Neural progenitor cell (in vitro differentiated cells): ENCODE measurements at regions not wholly inside any gene's neighbourhood (a gene's known extent, or its start where the extent isn't known, plus 50 kb on each side); places are given as distances from the start of the nearest gene placed in this dataset.

ENCODE experiments used
- DNase-seq: peaks from one replicate; pipeline ENCODE4 v3.0.0-alpha.2; 2016; ENCODE audit warnings: low spot score
- H2AFZ ChIP-seq: fragments of 200-600 bp; sonication (generic); replicated peaks from 2 replicates; pipeline ENCODE4 v1.6.1; 2016; ENCODE audit warnings: antibody characterized with exemption
- H3F3A ChIP-seq: fragments of 200-600 bp; sonication (generic); 2 replicates; pipeline ENCODE4 v1.6.1; 2016; ENCODE audit warnings: antibody characterized with exemption, low read depth
- H3K27ac ChIP-seq: fragments of 200-600 bp; sonication (generic); 2 replicates; pipeline ENCODE4 v1.5.1; 2016; ENCODE audit warnings: mild to moderate bottlenecking
- H3K27me3 ChIP-seq: fragments of 200-600 bp; sonication (generic); 2 replicates; pipeline ENCODE4 v1.6.1; 2016; ENCODE audit warnings: mild to moderate bottlenecking, moderate library complexity
- H3K36me3 ChIP-seq: fragments of 200-600 bp; sonication (generic); 2 replicates; pipeline ENCODE4 v1.5.1; 2016
- H3K4me1 ChIP-seq: fragments of 200-600 bp; sonication (generic); 2 replicates; pipeline ENCODE4 v1.6.1; 2016; ENCODE audit warnings: mixed run types
- H3K4me2 ChIP-seq: fragments of 200-600 bp; sonication (generic); 2 replicates; pipeline ENCODE4 v1.6.1; 2016
- H3K4me3 ChIP-seq: fragments of 200-600 bp; sonication (generic); 2 replicates; pipeline ENCODE4 v1.5.1; 2016
- H3K79me2 ChIP-seq: fragments of 200-600 bp; sonication (generic); 2 replicates; pipeline ENCODE4 v1.6.1; 2016; ENCODE audit warnings: low read depth
- H3K9ac ChIP-seq: fragments of 200-600 bp; sonication (generic); 2 replicates; pipeline ENCODE4 v1.6.1; 2016
- H3K9me3 ChIP-seq: fragments of 200-600 bp; sonication (generic); 2 replicates; pipeline ENCODE4 v1.5.1; 2016; ENCODE audit warnings: low read depth
- H4K20me1 ChIP-seq: fragments of 200-600 bp; sonication (generic); 2 replicates; pipeline ENCODE4 v1.6.1; 2016; ENCODE audit warnings: low read depth
- H3K27ac Mint-ChIP-seq: 3 replicates; pipeline ENCODE4 v1.8.0; 2021; ENCODE audit warnings: mixed read lengths
- H3K27me3 Mint-ChIP-seq: 2 replicates; pipeline ENCODE4 v1.8.0; 2022; ENCODE audit warnings: low read depth, mild to moderate bottlenecking, inconsistent platforms, moderate library complexity, mixed read lengths; ENCODE audit not compliant: insufficient read depth
- H3K36me3 Mint-ChIP-seq: 3 replicates; pipeline ENCODE4 v1.8.0; 2021; ENCODE audit warnings: mixed read lengths
- H3K4me1 Mint-ChIP-seq: 3 replicates; pipeline ENCODE4 v1.8.0; 2021; ENCODE audit warnings: mixed read lengths
- H3K4me3 Mint-ChIP-seq: 3 replicates; pipeline ENCODE4 v1.8.0; 2021; ENCODE audit warnings: mild to moderate bottlenecking, moderate library complexity, mixed read lengths
- H3K9me3 Mint-ChIP-seq: 3 replicates; pipeline ENCODE4 v1.8.0; 2020; ENCODE audit warnings: mixed read lengths
- CTCF ChIP-seq: fragments of 200-600 bp; sonication (generic); IDR thresholded peaks from 2 replicates; pipeline ENCODE4 v1.5.1; 2017; ENCODE audit warnings: antibody characterized with exemption, mild to moderate bottlenecking
- EZH2 ChIP-seq: fragments of 200-600 bp; sonication (generic); IDR thresholded peaks from 2 replicates; pipeline ENCODE4 v1.6.1; 2017; ENCODE audit warnings: antibody characterized with exemption, mild to moderate bottlenecking, moderate library complexity
- EZH2phosphoT487 ChIP-seq: fragments of 200-600 bp; sonication (generic); IDR thresholded peaks from 2 replicates; pipeline ENCODE4 v1.6.1; 2017; ENCODE audit warnings: antibody characterized with exemption

GRCh38 chrX:100089724-100090123 lies 320.3 kb downstream of the PCDH19 start:
- H3K27ac ChIP-seq: no peak overlapping the region
- H3K79me2 ChIP-seq: no peaks in the 10 kb centered on the region
- no peak overlapping the region for H3K9ac ChIP-seq
- no peak for TF ChIP-seq EZH2phosphoT487
- H3K4me1 ChIP-seq: no peaks in the 10 kb centered on the region
- H3K4me3 ChIP-seq: no peak overlapping the region
- peaks cover 15% of the 10 kb centered on the region for H3K9me3 ChIP-seq
- no peaks in the 10 kb centered on the region for H4K20me1 ChIP-seq
- H3K4me3 Mint-ChIP-seq: no peak overlapping the region
- H3K9me3 Mint-ChIP-seq: peaks cover 24% of the 10 kb centered on the region
- no peaks in the 10 kb centered on the region for H3K27me3 Mint-ChIP-seq
- no peak overlapping the region for H2AFZ ChIP-seq
- H3K36me3 ChIP-seq: no peaks in the 10 kb centered on the region
- no peaks in the 10 kb centered on the region for H3K36me3 Mint-ChIP-seq
- H3K4me2 ChIP-seq: no peak overlapping the region
- H3K27me3 ChIP-seq: no peaks in the 10 kb centered on the region
- H3F3A ChIP-seq: no peaks in the 10 kb centered on the region
- H3K4me1 Mint-ChIP-seq: no peaks in the 10 kb centered on the region
- no peak overlapping the region for H3K27ac Mint-ChIP-seq
- no peak for DNase-seq

- H3K9me3 ChIP-seq: peaks cover 15% of the 10 kb centered on the region
- H3K4me3 ChIP-seq: no peak overlapping the region
- H3K4me2 ChIP-seq: no peak overlapping the region
- Mint-ChIP-seq H3K36me3 (no peaks in the 10 kb centered on the region), H3K4me3 (no peak overlapping the region), H3K4me1 (peaks cover 19% of the 10 kb centered on the region), H3K27me3 (no peaks in the 10 kb centered on the region), H3K9me3 (peaks cover 8% of the 10 kb centered on the region), H3K27ac (no peak overlapping the region)
- peaks cover 11% of the 10 kb centered on the region for H3K4me1 ChIP-seq
- no peaks in the 10 kb centered on the region for H3K79me2 ChIP-seq
- H4K20me1 ChIP-seq: no peaks in the 10 kb centered on the region
- TF ChIP-seq EZH2 (no peak), CTCF (no peak), EZH2phosphoT487 (no peak)
- H3K27ac ChIP-seq: no peak overlapping the region
- no peak for DNase-seq
- H3K9ac ChIP-seq: no peak overlapping the region
- H2AFZ ChIP-seq: no peak overlapping the region
- H3F3A ChIP-seq: peaks cover 12% of the 10 kb centered on the region
- H3K27me3 ChIP-seq: no peaks in the 10 kb centered on the region
- H3K36me3 ChIP-seq: no peaks in the 10 kb centered on the region
Observed at GRCh38 chrX:100085846-100086245, 324.2 kb downstream of the PCDH19 start.

- H3K9me3 Mint-ChIP-seq: peaks cover 10% of the 10 kb centered on the region
- no peaks in the 10 kb centered on the region for H3K36me3 Mint-ChIP-seq
- TF ChIP-seq EZH2phosphoT487 (no peak), CTCF (no peak), EZH2 (no peak)
- H3K27me3 Mint-ChIP-seq: no peaks in the 10 kb centered on the region
- H4K20me1 ChIP-seq: no peaks in the 10 kb centered on the region
- H3K27ac ChIP-seq: peak overlapping the region; percentile 66
- peak overlapping the region; percentile 58 for H3K4me2 ChIP-seq
- no peak overlapping the region for H3K9ac ChIP-seq
- no peak overlapping the region for H2AFZ ChIP-seq
- H3K4me3 Mint-ChIP-seq: no peak overlapping the region
- H3K4me3 ChIP-seq: no peak overlapping the region
- no peaks in the 10 kb centered on the region for H3K79me2 ChIP-seq
- no peaks in the 10 kb centered on the region for H3K27me3 ChIP-seq
- H3F3A ChIP-seq: peaks cover 12% of the 10 kb centered on the region
- no peak overlapping the region for H3K27ac Mint-ChIP-seq
- DNase-seq: peak; percentile 80
- H3K4me1 ChIP-seq: peaks cover 11% of the 10 kb centered on the region
- H3K4me1 Mint-ChIP-seq: peaks cover 22% of the 10 kb centered on the region
- H3K9me3 ChIP-seq: peaks cover 15% of the 10 kb centered on the region
- H3K36me3 ChIP-seq: no peaks in the 10 kb centered on the region
Observed at GRCh38 chrX:100083211-100083610, 326.9 kb downstream of the PCDH19 start.

- Histone ChIP-seq H3K9me3 (peaks cover 7% of the 10 kb centered on the region), H3K4me2 (no peak overlapping the region), H3K27ac (no peak overlapping the region), H4K20me1 (no peaks in the 10 kb centered on the region), H3K79me2 (no peaks in the 10 kb centered on the region), H3K4me3 (no peak overlapping the region), H3K9ac (no peak overlapping the region), H3K4me1 (peaks cover 11% of the 10 kb centered on the region), H3K27me3 (no peaks in the 10 kb centered on the region), H3K36me3 (no peaks in the 10 kb centered on the region), H2AFZ (no peak overlapping the region), H3F3A (peaks cover 12% of the 10 kb centered on the region)
- H3K27me3 Mint-ChIP-seq: no peaks in the 10 kb centered on the region
- H3K36me3 Mint-ChIP-seq: no peaks in the 10 kb centered on the region
- no peak for DNase-seq
- no peak overlapping the region for H3K4me3 Mint-ChIP-seq
- H3K4me1 Mint-ChIP-seq: peaks cover 22% of the 10 kb centered on the region
- H3K27ac Mint-ChIP-seq: no peak overlapping the region
- H3K9me3 Mint-ChIP-seq: peaks cover 4% of the 10 kb centered on the region
- no peak for TF ChIP-seq EZH2
- TF ChIP-seq EZH2phosphoT487: no peak
- no peak for TF ChIP-seq CTCF
Observed at GRCh38 chrX:100081503-100081902, 328.6 kb downstream of the PCDH19 start.
